GM18870 (cell line): ENCODE measurements at regions not wholly inside any gene's neighbourhood (a gene's known extent, or its start where the extent isn't known, plus 50 kb on each side); places are given as distances from the start of the nearest gene placed in this dataset.

ENCODE experiments used
- ATAC-seq: cut with Tn5 transposase; IDR thresholded peaks from one replicate; pipeline ENCODE4 v1.9.1; 2021; ENCODE audit warnings: moderate library complexity; ENCODE audit not compliant: unreplicated experiment

DNA sequence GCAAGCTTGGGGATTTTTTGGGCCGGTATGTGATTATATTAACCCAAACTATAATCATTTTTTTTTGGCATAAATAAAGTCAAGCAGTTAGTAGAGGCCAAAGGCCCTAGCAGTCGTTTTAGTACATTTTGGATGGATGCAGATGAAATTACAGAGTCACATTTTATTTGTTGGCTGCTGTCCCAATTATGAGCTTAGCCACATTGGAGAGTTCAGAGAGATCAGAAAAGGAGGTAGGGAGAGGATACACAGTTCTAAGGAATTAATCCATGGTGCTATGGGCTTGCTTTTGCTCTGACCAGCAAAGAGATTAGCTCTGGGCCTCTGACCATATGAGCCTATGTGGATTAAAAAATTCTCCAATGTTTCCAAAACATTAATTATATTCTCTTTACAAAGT is 395.1 kb downstream of the RAPGEF2 start:
- no peak for ATAC-seq

GRCh38 chr4:159498446-159499115 is 395.7 kb downstream of the RAPGEF2 start:
- no peak for ATAC-seq

DNA sequence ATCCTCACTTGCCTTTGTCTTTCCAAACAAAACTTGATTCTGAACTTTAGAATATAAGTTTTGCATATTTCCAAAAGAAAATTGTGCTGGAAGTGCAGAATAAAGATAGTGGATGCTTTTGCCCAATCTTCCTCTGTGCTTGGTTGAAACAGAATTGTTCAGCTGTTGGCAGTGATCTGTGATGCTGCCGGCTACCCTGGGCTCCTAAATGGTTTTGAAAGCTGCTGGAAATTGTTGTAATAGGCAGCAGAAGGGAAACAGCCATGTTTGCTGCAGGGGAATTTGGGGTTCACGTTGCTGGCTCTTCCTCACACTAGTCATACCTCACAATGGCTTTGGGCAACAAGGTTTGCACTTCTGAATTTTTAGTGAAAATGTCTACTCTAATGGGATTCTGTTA is 398.0 kb downstream of the RAPGEF2 start:
- ATAC-seq = no peak

DNA sequence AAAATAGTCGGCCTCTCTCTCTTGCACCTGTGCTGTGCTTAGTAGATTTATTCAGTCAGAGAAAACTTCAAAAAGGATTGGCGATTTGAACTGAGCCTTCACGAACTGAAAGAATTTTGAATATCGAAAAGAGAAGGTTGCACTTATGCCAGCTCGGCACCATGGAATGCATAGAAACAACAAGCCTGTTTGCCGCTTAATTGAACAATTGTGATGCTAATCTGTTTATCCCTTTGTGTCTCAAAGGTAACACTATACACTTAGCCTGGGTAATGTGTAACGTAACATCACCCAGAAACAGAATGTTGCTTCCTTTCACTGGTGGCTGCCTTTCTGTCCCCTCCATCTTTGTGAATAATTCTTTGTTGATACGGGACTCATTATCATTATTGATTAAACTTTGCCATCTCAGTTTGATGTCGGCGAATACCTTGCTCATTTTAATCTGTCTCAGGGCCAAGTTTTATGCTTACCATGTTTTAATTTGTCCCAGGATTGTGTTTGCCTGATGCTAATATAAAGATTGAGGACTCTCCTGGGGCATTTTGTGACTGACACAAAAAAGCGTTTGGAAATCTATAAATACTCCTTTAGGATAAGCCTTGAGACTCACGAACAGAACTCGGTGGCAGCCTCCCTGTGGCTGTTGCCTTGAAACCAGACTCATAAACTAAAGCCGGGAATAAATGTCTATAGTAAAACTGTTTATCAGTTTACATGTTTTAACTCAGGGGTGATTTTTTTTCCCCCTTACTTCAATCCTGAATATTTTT is 400.5 kb downstream of the RAPGEF2 start:
- ATAC-seq = no peak

- ATAC-seq = no peak
Measured at GRCh38 chr4:159504684-159505083, 401.8 kb downstream of the RAPGEF2 start.

DNA sequence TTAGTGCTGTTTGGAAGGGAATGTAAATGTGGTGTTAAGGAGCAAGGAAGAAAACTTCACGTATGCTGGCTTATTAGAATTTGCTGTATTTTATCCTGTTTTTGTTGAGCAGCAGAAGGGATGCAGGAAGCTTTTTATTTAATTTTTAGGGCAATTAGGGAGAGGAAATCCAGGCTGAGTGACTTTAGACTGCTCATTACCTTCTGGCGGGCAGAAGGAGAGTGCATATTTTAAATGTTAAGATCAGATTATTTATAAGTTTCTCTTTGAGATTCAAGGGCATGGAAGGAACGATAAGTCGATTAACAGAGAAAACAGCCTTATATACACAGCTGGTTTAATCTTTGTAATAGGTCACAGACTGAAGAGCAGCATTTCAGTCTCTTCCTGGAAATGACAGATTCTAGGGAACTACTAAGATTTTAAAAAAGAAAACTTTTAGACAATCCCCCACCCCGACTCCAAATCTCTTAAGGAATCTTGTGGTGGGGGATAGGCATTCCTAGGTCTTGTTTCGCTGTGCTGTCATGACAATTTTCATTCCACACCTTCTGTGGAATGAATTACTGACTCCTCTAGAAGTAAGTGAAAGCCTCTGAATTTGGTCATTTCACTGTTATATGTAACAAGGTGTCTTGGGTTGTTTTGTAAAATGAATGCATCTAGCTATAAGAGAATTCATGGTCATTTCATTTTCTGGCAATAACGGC is 402.5 kb downstream of the RAPGEF2 start:
- no peak for ATAC-seq

- no peak for ATAC-seq
Measured at GRCh38 chr4:159506801-159507517, 404.1 kb downstream of the RAPGEF2 start.

GRCh38 chr4:159508917-159509500 is 406.1 kb downstream of the RAPGEF2 start:
- no peak for ATAC-seq

- no peak for ATAC-seq
Measured at GRCh38 chr4:159512348-159512747, 409.5 kb downstream of the RAPGEF2 start.

DNA sequence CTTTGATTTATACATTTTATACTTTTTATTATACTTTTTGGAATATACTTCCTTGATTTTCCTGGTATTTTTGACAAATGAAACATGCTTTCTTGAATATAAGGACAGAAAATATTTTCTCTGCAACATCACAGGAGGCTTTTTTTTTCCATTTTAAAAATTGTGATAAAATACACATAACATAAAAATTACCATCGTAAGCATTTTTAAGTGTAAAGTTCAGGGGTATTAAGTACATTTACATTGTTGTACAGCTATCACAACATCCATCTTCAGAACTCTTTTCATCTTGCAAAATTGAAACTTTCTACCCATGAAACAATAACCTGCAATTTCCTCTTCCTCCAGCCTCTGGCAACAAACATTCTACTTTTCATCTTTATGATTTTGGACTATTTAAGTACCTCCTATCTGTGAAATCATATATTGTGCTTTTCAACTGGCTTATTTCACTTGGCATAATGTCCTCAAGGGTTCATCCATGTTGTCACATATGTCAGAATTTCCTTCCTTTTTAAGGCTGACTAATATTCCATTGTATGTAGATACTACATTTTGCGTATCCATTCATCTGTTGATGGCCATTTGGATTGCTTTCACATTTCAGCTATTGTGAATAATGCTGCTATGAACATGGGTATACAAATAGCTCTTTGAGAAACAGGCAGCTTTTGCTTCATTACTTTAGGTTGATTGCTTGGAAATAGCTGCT is 412.6 kb downstream of the RAPGEF2 start:
- ATAC-seq = no peak

GRCh38 chr4:159516556-159517140 is 413.8 kb downstream of the RAPGEF2 start:
- ATAC-seq = no peak

GRCh38 chr4:159520074-159520473 is 417.2 kb downstream of the RAPGEF2 start:
- no peak for ATAC-seq

DNA sequence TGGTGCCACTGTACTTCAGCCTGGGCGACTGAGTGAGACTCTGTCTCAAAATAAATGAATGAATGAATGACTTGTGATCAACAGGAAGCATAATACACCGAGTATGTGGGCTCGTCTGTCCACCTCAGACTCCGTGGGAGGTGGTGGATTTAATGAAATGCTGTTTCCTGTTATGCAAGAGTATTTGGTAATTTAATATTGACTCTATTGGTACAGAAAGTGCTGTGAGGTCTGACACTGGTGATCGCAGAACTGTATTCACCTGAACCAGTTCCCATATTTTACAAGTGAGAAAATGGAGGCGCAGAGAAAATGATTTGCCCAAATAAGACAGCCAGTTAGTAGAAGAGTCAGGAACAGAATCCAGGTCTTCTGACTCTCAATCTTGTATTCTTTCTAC is 423.3 kb downstream of the RAPGEF2 start:
- no peak for ATAC-seq

DNA sequence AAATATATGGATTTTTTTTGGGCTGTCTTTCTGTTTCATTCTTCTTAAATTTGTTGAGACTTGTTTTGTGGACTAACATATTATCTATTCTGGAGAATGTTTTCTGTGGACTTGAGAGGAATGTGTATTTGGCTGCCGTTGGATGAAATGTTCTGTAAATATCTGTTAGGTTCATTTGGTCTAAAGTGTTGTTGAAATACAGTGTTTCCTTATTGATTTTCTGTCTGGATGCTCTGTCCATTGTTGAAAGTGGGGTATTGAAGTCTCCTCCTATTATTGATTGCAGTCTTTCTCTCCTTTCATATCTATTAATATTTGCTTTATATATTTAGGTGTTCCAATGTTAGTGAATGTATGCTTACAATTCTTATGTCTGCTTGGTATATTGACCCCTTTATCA is 431.8 kb downstream of the RAPGEF2 start:
- no peak for ATAC-seq

- ATAC-seq = no peak
Measured at GRCh38 chr4:159538556-159538955, 435.7 kb downstream of the RAPGEF2 start.

- ATAC-seq = no peak
Measured at GRCh38 chr4:159540038-159540437, 437.2 kb downstream of the RAPGEF2 start.

GRCh38 chr4:159540501-159540900 is 437.6 kb downstream of the RAPGEF2 start:
- no peak for ATAC-seq

- no peak for ATAC-seq
Measured at GRCh38 chr4:159541143-159541542, 438.3 kb downstream of the RAPGEF2 start.

- no peak for ATAC-seq
Measured at GRCh38 chr4:159542296-159542695, 439.4 kb downstream of the RAPGEF2 start.

- ATAC-seq = no peak
Measured at GRCh38 chr4:159543831-159544230, 441.0 kb downstream of the RAPGEF2 start.
